ENCODE measurements at regions not wholly inside any gene's neighbourhood (a gene's known extent, or its start where the extent isn't known, plus 50 kb on each side); places are given as distances from the start of the nearest gene placed in this dataset.

DNA sequence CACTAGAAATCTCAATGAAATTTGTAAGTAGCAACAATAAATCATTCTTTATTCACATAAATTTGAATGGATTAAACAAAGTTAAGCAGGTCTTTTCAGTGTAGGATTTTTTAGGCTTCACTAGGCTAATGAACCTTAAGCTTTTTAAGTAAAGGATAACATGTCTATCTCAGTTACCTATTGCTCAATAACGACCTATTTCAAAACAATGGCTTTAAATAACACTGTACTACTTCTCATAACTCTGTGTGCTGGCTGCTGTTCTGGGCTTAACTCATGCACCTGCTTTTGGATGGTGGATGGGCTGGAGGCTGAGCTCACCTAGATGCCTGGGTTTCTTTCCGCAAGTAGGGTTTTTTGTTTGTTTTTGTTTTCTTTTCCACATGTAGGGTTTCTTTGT is 495.0 kb upstream of the SLIT2 start:
- Histone ChIP-seq H2AFZ (no peak overlapping the region), H3K27ac (no peak overlapping the region), H3K4me2 (no peak overlapping the region), H3K27me3 (ENCODE audit: insufficient read depth, low read depth) (no peaks in the 10 kb centered on the region), H3F3A (ENCODE audit: insufficient read depth, low read depth) (no peaks in the 10 kb centered on the region), H3K4me1 (replicated peaks; ENCODE audit: insufficient read depth) (no peaks in the 10 kb centered on the region), H3K9me3 (ENCODE audit: insufficient read depth, low read depth) (no peaks in the 10 kb centered on the region), H3K4me3 (no peak overlapping the region), H3K36me3 (ENCODE audit: low read depth) (no peaks in the 10 kb centered on the region), H3K79me2 (ENCODE audit: low read depth) (no peaks in the 10 kb centered on the region), H4K20me1 (ENCODE audit: insufficient read depth) (no peaks in the 10 kb centered on the region), H3K9me2 (ENCODE audit: insufficient read depth) (no peaks in the 10 kb centered on the region)
- intact Hi-C loops (cut with micrococcal nuclease; ENCODE audit: unreplicated experiment), result no loop called here
- no TSS peak for BruUV-seq (replicated peaks)
- TF ChIP-seq EZH2 (IDR thresholded peaks at IDR 0.05; ENCODE audit: low read depth) (no peak), CTCF (conservative IDR thresholded peaks at IDR 0.05) (no peak)
- POLR2A ChIA-PET (ENCODE audit: unreplicated experiment), result no interaction called here
- CTCF ChIA-PET, result no interaction called here
- no peak for DNase-seq

GRCh38 chr4:19752599-19752998 is 499.1 kb upstream of the SLIT2 start:
- no peaks in the 10 kb centered on the region for H3K79me2 ChIP-seq (ENCODE audit: low read depth)
- no peak overlapping the region for H3K27ac ChIP-seq
- H3K9me2 ChIP-seq (ENCODE audit: insufficient read depth), result no peaks in the 10 kb centered on the region
- H3K4me3 ChIP-seq, result no peak overlapping the region
- no peaks in the 10 kb centered on the region for H3K9me3 ChIP-seq (ENCODE audit: insufficient read depth, low read depth)
- H2AFZ ChIP-seq, result no peak overlapping the region
- no peak for TF ChIP-seq EZH2 (IDR thresholded peaks at IDR 0.05; ENCODE audit: low read depth)
- H4K20me1 ChIP-seq (ENCODE audit: insufficient read depth), result no peaks in the 10 kb centered on the region
- CTCF ChIA-PET, result no interaction called here
- POLR2A ChIA-PET (ENCODE audit: unreplicated experiment), result no interaction called here
- no peaks in the 10 kb centered on the region for H3K27me3 ChIP-seq (ENCODE audit: insufficient read depth, low read depth)
- no TSS peak for BruUV-seq (replicated peaks)
- H3K36me3 ChIP-seq (ENCODE audit: low read depth), result no peaks in the 10 kb centered on the region
- intact Hi-C loops (cut with micrococcal nuclease; ENCODE audit: unreplicated experiment), result no loop called here
- H3F3A ChIP-seq (ENCODE audit: insufficient read depth, low read depth), result no peaks in the 10 kb centered on the region
- H3K4me2 ChIP-seq, result no peak overlapping the region
- no peaks in the 10 kb centered on the region for H3K4me1 ChIP-seq (replicated peaks; ENCODE audit: insufficient read depth)
- no peak for DNase-seq

DNA sequence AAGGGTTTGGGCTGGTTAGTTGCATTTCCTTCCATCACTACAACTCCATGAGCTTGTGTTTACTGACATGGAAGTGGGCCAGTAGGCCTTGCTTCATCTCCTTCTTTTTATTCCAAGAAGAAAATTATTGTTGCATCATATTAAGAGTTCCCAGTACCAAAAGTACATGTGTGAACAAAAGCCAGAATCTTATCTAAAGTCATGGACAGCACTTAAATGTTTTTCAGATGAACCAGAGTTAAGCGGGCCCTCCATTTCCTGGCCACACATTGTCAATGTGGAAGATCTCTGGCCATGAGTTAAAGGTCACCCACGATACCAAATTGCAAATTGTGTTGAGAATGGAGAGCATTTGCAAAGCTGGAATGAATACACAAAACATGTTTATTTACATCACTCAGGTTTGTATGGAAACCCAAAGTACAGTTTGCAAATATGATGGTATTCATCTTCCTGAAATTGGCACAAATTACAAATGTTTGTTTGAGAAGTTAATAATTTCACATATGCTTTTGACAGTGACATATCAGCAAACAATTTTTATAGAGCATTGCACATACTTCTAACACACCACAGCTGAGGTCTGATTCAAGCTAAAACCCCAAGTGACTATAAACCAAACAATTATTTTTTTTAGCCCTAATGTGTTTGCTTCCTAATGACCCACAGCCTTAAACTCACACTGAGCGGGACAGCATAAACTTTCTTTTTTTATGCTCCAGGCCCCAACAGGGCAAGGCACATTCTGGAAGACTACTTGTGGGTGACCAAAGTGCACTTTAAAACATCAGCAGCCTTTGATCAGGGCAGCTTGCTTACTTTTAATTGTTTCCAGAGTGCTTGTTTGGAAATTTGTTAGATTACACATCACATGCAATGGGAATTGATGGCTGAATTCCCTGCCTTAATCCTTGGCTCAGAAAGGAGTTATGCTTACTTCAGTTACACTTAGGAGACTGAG is 502.9 kb upstream of the SLIT2 start:
- H2AFZ ChIP-seq, result no peak overlapping the region
- no peaks in the 10 kb centered on the region for H3K36me3 ChIP-seq (ENCODE audit: low read depth)
- H3K4me2 ChIP-seq, result no peak overlapping the region
- H3K27ac ChIP-seq, result no peak overlapping the region
- no peak overlapping the region for H3K4me3 ChIP-seq
- no peaks in the 10 kb centered on the region for H3K9me3 ChIP-seq (ENCODE audit: insufficient read depth, low read depth)
- no peaks in the 10 kb centered on the region for H3K9me2 ChIP-seq (ENCODE audit: insufficient read depth)
- ChIA-PET POLR2A (ENCODE audit: unreplicated experiment) (no interaction called here), CTCF (no interaction called here)
- BruUV-seq (replicated peaks), result no TSS peak
- no peak for DNase-seq
- no peaks in the 10 kb centered on the region for H3K79me2 ChIP-seq (ENCODE audit: low read depth)
- intact Hi-C loops (cut with micrococcal nuclease; ENCODE audit: unreplicated experiment), result no loop called here
- no peaks in the 10 kb centered on the region for H4K20me1 ChIP-seq (ENCODE audit: insufficient read depth)
- no peaks in the 10 kb centered on the region for H3K27me3 ChIP-seq (ENCODE audit: insufficient read depth, low read depth)
- no peaks in the 10 kb centered on the region for H3F3A ChIP-seq (ENCODE audit: insufficient read depth, low read depth)
- H3K4me1 ChIP-seq (replicated peaks; ENCODE audit: insufficient read depth), result no peaks in the 10 kb centered on the region
- no peak for TF ChIP-seq CTCF (conservative IDR thresholded peaks at IDR 0.05)
- TF ChIP-seq EZH2 (IDR thresholded peaks at IDR 0.05; ENCODE audit: low read depth), result no peak

Measured in PC-9 (cell line).